CD14-positive monocyte (primary cell): ENCODE measurements at regions not wholly inside any gene's neighbourhood (a gene's known extent, or its start where the extent isn't known, plus 50 kb on each side); places are given as distances from the start of the nearest gene placed in this dataset.

ENCODE experiments used
- DNase-seq, 3 donors: peaks; one replicate each; pipeline ENCODE4 v3.0.0-alpha.2; 2011 to 2022
- H2AFZ ChIP-seq: 2 replicates; pipeline ENCODE4 v1.6.0; 2012; ENCODE audit warnings: mild to moderate bottlenecking, low read depth, low read length, inconsistent platforms; ENCODE audit not compliant: insufficient read depth, poor library complexity, severe bottlenecking
- H3K27ac ChIP-seq, 2 donors: 1 replicate in 1 of 2; 2 replicates in 1 of 2; pipeline ENCODE4 v1.5.1; 2012 to 2013; ENCODE audit warnings: low read length in 2 of 2, control low read depth in 1 of 2, inconsistent platforms in 1 of 2, low read depth in 1 of 2, mild to moderate bottlenecking in 1 of 2
- H3K27me3 ChIP-seq, 2 donors: one replicate each; pipeline versions ENCODE4 v1.6.0 to v1.6.1; 2011 to 2013; ENCODE audit warnings: low read length in 2 of 2; ENCODE audit not compliant: control insufficient read depth in 2 of 2, insufficient read depth in 2 of 2
- H3K36me3 ChIP-seq, 2 donors: replicated peaks in 1 of 2; 1 replicate in 1 of 2; 2 replicates in 1 of 2; pipeline versions ENCODE4 v1.5.1 to v1.6.1; 2012 to 2013; ENCODE audit warnings: low read length in 2 of 2, control low read depth in 1 of 2, inconsistent platforms in 1 of 2, mild to moderate bottlenecking in 1 of 2; ENCODE audit not compliant: insufficient read depth in 2 of 2, control insufficient read depth in 1 of 2
- H3K4me1 ChIP-seq, 2 donors: 1 replicate in 1 of 2; 2 replicates in 1 of 2; pipeline versions ENCODE4 v1.5.1 to v1.6.1; 2012 to 2013; ENCODE audit warnings: low read length in 2 of 2, control low read depth in 1 of 2, inconsistent platforms in 1 of 2, mild to moderate bottlenecking in 1 of 2, moderate library complexity in 1 of 2; ENCODE audit not compliant: insufficient read depth in 2 of 2, control insufficient read depth in 1 of 2
- H3K4me2 ChIP-seq: replicated peaks from 2 replicates; pipeline ENCODE3; 2012; ENCODE audit warnings: low read length, moderate library complexity, mild to moderate bottlenecking; ENCODE audit not compliant: poor library complexity, severe bottlenecking; ENCODE audit errors: extremely low read depth
- H3K4me3 ChIP-seq, 3 experiments: fragments of 200-600 bp in 1 of 3; sonication (generic) in 1 of 3; replicated peaks in 1 of 3; 1 replicate in 2 of 3; 2 replicates in 1 of 3; pipeline ENCODE4 v1.5.1; 2011 to 2013; ENCODE audit warnings: low read length in 3 of 3, mild to moderate bottlenecking in 3 of 3, control low read depth in 2 of 3, low read depth in 2 of 3, inconsistent platforms in 1 of 3, moderate library complexity in 1 of 3
- H3K79me2 ChIP-seq: 2 replicates; pipeline ENCODE4 v1.6.0; 2012; ENCODE audit warnings: mild to moderate bottlenecking, control low read depth, inconsistent platforms, low read length, moderate library complexity; ENCODE audit not compliant: insufficient read depth
- H3K9ac ChIP-seq: 2 replicates; pipeline ENCODE4 v1.6.0; 2017; ENCODE audit warnings: low read length, mild to moderate bottlenecking; ENCODE audit not compliant: insufficient read depth, poor library complexity, severe bottlenecking
- H3K9me3 ChIP-seq, 2 donors: replicated peaks in 1 of 2; 1 replicate in 1 of 2; 2 replicates in 1 of 2; pipeline versions ENCODE4 v1.5.1 to v1.6.1; 2012 to 2013; ENCODE audit warnings: low read length in 2 of 2, control low read depth in 1 of 2; ENCODE audit not compliant: control insufficient read depth in 1 of 2, insufficient read depth in 1 of 2
- H4K20me1 ChIP-seq: 2 replicates; pipeline ENCODE4 v1.6.0; 2012; ENCODE audit warnings: mild to moderate bottlenecking, low read length, control low read depth, moderate library complexity; ENCODE audit not compliant: insufficient read depth
- H3K27ac Mint-ChIP-seq, 7 donors: one replicate each; pipeline ENCODE4 v1.8.0; 2020; ENCODE audit warnings: mild to moderate bottlenecking in 7 of 7, mixed read lengths in 7 of 7, moderate library complexity in 6 of 7, inconsistent platforms in 2 of 7
- H3K27me3 Mint-ChIP-seq, 3 donors: one replicate each; pipeline ENCODE4 v1.8.0; 2021 to 2022; ENCODE audit warnings: low read depth in 3 of 3, mild to moderate bottlenecking in 3 of 3, mixed read lengths in 3 of 3, moderate library complexity in 3 of 3, inconsistent platforms in 1 of 3
- H3K36me3 Mint-ChIP-seq, 2 donors: one replicate each; pipeline ENCODE4 v1.8.0; 2020; ENCODE audit warnings: mixed read lengths in 2 of 2, inconsistent platforms in 1 of 2, mild to moderate bottlenecking in 1 of 2
- H3K4me1 Mint-ChIP-seq: one replicate; pipeline ENCODE4 v1.8.0; 2020; ENCODE audit warnings: mild to moderate bottlenecking, mixed read lengths
- H3K4me3 Mint-ChIP-seq, 2 donors: one replicate each; pipeline ENCODE4 v1.8.0; 2020; ENCODE audit warnings: mild to moderate bottlenecking in 2 of 2, mixed read lengths in 2 of 2, moderate library complexity in 1 of 2
- H3K9me3 Mint-ChIP-seq, 7 donors: one replicate each; pipeline ENCODE4 v1.8.0; 2020 to 2022; ENCODE audit warnings: mixed read lengths in 7 of 7, mild to moderate bottlenecking in 6 of 7, moderate library complexity in 6 of 7, inconsistent platforms in 2 of 7
- WGBS: methylation state at CpG from one replicate; pipeline ENCODE4 v1.1.5; 2013; ENCODE audit warnings: missing lambda C conversion rate; ENCODE audit not compliant: insufficient coverage; 5-methylcytosine and 5-hydroxymethylcytosine counted together
- intact Hi-C, 2 donors: fragments of 100-400 bp; cut with micrococcal nuclease; formaldehyde crosslinking; loops; one replicate each; pipeline versions ENCODE4 v1.15.0 to v1.15.1; 2023
- TF ChIP-seq, protein P1 (sequence below): fragments of 200-600 bp; IDR thresholded peaks from one replicate; pipeline ENCODE4 v1.8.0; 2022; ENCODE audit warnings: antibody characterized with exemption, mild to moderate bottlenecking

DNA sequence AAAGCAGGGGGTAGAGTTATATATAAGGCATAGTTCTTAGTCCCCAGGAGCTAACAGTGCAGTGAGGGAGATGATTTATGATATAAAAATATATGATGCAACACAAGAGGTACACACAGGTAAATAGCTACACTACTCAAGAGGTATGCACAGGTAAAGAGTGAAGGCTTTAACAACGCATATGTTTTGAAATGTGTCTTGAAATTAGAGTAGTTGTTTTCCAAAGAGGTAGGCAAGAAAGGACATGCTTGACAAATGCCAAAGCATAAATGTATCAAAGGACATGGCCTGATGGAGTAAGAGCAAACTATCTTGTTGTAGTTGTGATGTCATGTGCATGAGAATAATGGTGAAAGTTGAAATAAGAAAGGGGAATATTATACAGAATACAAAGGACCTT lies 104.3 kb upstream of the C11orf87 start:
- DNase-seq, result no peak
- WGBS, result 80% methylated on average over 1 of the region's 1 CpG
- no peak overlapping the region for H3K27ac Mint-ChIP-seq
- intact Hi-C loops, result no loop called here
- H4K20me1 ChIP-seq, result no peaks in the 10 kb centered on the region
- H3K4me2 ChIP-seq, result no peak overlapping the region
- H2AFZ ChIP-seq, result no peak overlapping the region
- TF ChIP-seq, protein P1, sequence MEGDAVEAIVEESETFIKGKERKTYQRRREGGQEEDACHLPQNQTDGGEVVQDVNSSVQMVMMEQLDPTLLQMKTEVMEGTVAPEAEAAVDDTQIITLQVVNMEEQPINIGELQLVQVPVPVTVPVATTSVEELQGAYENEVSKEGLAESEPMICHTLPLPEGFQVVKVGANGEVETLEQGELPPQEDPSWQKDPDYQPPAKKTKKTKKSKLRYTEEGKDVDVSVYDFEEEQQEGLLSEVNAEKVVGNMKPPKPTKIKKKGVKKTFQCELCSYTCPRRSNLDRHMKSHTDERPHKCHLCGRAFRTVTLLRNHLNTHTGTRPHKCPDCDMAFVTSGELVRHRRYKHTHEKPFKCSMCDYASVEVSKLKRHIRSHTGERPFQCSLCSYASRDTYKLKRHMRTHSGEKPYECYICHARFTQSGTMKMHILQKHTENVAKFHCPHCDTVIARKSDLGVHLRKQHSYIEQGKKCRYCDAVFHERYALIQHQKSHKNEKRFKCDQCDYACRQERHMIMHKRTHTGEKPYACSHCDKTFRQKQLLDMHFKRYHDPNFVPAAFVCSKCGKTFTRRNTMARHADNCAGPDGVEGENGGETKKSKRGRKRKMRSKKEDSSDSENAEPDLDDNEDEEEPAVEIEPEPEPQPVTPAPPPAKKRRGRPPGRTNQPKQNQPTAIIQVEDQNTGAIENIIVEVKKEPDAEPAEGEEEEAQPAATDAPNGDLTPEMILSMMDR, result no peak
- no peaks in the 10 kb centered on the region for H3K27me3 Mint-ChIP-seq
- no peaks in the 10 kb centered on the region for H3K9me3 ChIP-seq
- no peaks in the 10 kb centered on the region for H3K36me3 Mint-ChIP-seq
- H3K27ac ChIP-seq, result no peak overlapping the region
- no peaks in the 10 kb centered on the region for H3K4me1 ChIP-seq
- H3K27me3 ChIP-seq, result no peaks in the 10 kb centered on the region
- no peak overlapping the region for H3K4me3 ChIP-seq
- no peaks in the 10 kb centered on the region for H3K79me2 ChIP-seq
- H3K4me1 Mint-ChIP-seq, result no peaks in the 10 kb centered on the region
- no peaks in the 10 kb centered on the region for H3K36me3 ChIP-seq
- no peak overlapping the region for H3K4me3 Mint-ChIP-seq
- peaks cover 0 to 7% (median 3%) of the 10 kb centered on the region in 7 donors for H3K9me3 Mint-ChIP-seq
- no peak overlapping the region for H3K9ac ChIP-seq

DNA sequence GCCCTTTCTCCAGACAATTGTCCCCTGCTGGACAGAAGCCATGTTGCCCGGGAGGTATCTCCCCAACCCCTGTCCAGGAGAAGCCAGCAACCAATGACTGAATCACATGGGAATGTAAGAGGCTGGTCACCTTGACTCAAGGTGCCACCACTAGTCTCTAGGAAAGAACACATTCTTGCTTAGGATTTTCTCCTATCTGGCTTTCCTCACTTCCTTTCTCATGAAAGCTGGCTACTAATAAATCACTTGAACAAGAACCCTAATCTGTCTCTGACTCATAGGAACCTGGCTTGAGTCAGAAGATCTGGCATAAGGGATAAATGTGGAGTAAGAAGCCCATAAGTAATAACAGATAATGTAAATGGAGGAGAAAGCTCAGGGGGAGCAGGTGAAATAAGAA lies 101.4 kb upstream of the C11orf87 start:
- Histone ChIP-seq H2AFZ (no peak overlapping the region), H3K79me2 (no peaks in the 10 kb centered on the region), H3K9me3 (no peaks in the 10 kb centered on the region), H3K4me2 (no peak overlapping the region), H3K4me3 (no peak overlapping the region), H3K9ac (no peak overlapping the region), H4K20me1 (no peaks in the 10 kb centered on the region), H3K4me1 (no peaks in the 10 kb centered on the region), H3K36me3 (no peaks in the 10 kb centered on the region), H3K27me3 (no peaks in the 10 kb centered on the region), H3K27ac (no peak overlapping the region)
- Mint-ChIP-seq H3K4me3 (no peak overlapping the region), H3K27ac (no peak overlapping the region), H3K27me3 (no peaks in the 10 kb centered on the region), H3K36me3 (no peaks in the 10 kb centered on the region), H3K4me1 (no peaks in the 10 kb centered on the region), H3K9me3 (peaks cover 0 to 7% (median 2%) of the 10 kb centered on the region in 7 donors)
- TF ChIP-seq, protein P1, result no peak
- intact Hi-C loops, result no loop called here
- 89% methylated on average over 1 of the region's 1 CpG for WGBS
- no peak for DNase-seq
